HepG2 (cell line): ENCODE measurements at regions not wholly inside any gene's neighbourhood (a gene's known extent, or its start where the extent isn't known, plus 50 kb on each side); places are given as distances from the start of the nearest gene placed in this dataset.

Source experiments
- ATAC-seq: fragments of 200-7000 bp; cut with Tn5 transposase; 3 replicates; pipeline ENCODE4 v1.9.1; 2020; ENCODE audit warnings: mild to moderate bottlenecking, moderate library complexity
- BruUV-seq: library from RNA; stranded (reverse); fragments of 400-500 nt; replicated peaks from 2 replicates; lab custom pipeline; 2021; lab: Mats Ljungman, UMichigan
- CTCF ChIA-PET: fragments of 300-600 bp; formaldehyde crosslinking; extraction: SDS; loops from one replicate; lab custom pipeline; 2021; ENCODE audit warnings: low total read pairs, inconsistent platforms, low intra/inter-chr PET ratio; lab: Yijun Ruan, JAX
- POLR2A ChIA-PET: fragments of 350-600 bp; sonication (Branson Sonifier 250); formaldehyde crosslinking; loops from one replicate; lab custom pipeline; 2020; ENCODE audit warnings: antibody characterized with exemption, inconsistent platforms; lab: Yijun Ruan, JAX
- DNase-seq: peaks from one replicate; pipeline ENCODE4 v3.0.0-alpha.2; 2015; ENCODE audit warnings: low spot score
- FAIRE-seq: peaks from 3 replicates; lab custom pipeline; 2011; peaks lifted over from hg19 to GRCh38; lab: Jason Lieb, UNC
- H2AFZ ChIP-seq: one replicate; pipeline ENCODE4 v1.6.1; 2011; ENCODE audit warnings: low read length, inconsistent platforms
- H3K27ac ChIP-seq: fragments of 300-600 bp; 3 replicates; pipeline ENCODE4 v1.8.0; 2011; ENCODE audit warnings: mixed run types, mild to moderate bottlenecking, mixed read lengths, low read length, inconsistent platforms; ENCODE audit not compliant: insufficient read depth; ENCODE audit errors: extremely low read length
- H3K27me3 ChIP-seq, 2 experiments: fragments of 200-600 bp in 1 of 2; 2 replicates in 1 of 2; 3 replicates in 1 of 2; pipeline versions ENCODE4 v1.6.0 to v1.8.0; 2011; ENCODE audit warnings: low read length in 2 of 2, mild to moderate bottlenecking in 2 of 2, moderate library complexity in 2 of 2, inconsistent platforms in 1 of 2; ENCODE audit not compliant: insufficient read depth in 2 of 2, control insufficient read depth in 1 of 2
- H3K36me3 ChIP-seq, 2 experiments: fragments of 200-600 bp in 1 of 2; replicated peaks in 1 of 2; 2 replicates in 1 of 2; 3 replicates in 1 of 2; pipeline versions ENCODE4 v1.5.1 to v1.8.0; 2011; ENCODE audit warnings: low read length in 2 of 2, inconsistent platforms in 1 of 2; ENCODE audit not compliant: insufficient read depth in 2 of 2, control insufficient read depth in 1 of 2
- H3K4me1 ChIP-seq: 2 replicates; pipeline ENCODE4 v1.5.1; 2012; ENCODE audit warnings: low read length, inconsistent platforms; ENCODE audit not compliant: insufficient read depth
- H3K4me2 ChIP-seq: 2 replicates; pipeline ENCODE4 v1.6.0; 2011; ENCODE audit warnings: low read depth, low read length, inconsistent platforms
- H3K4me3 ChIP-seq, 3 experiments: fragments of 200-600 bp in 1 of 3; sonication (generic), shearing (Covaris generic) in 1 of 3; replicated peaks in 1 of 3; 2 replicates each; pipeline ENCODE4 v1.5.1; 2011 to 2016; ENCODE audit warnings: low read length in 3 of 3, inconsistent platforms in 2 of 3, low read depth in 2 of 3, mild to moderate bottlenecking in 2 of 3, control low read depth in 1 of 3, mixed read lengths in 1 of 3; ENCODE audit not compliant: insufficient read depth in 1 of 3
- H3K79me2 ChIP-seq: one replicate; pipeline ENCODE4 v1.6.1; 2011; ENCODE audit warnings: low read length, inconsistent platforms; ENCODE audit not compliant: insufficient read depth
- H3K9ac ChIP-seq: 2 replicates; pipeline ENCODE4 v1.6.0; 2011; ENCODE audit warnings: mild to moderate bottlenecking, low read depth, low read length, inconsistent platforms; ENCODE audit not compliant: insufficient read depth
- H3K9me3 ChIP-seq: 2 replicates; pipeline ENCODE4 v1.5.1; 2012; ENCODE audit warnings: mild to moderate bottlenecking, low read length
- H4K20me1 ChIP-seq: 2 replicates; pipeline ENCODE4 v1.6.0; 2011; ENCODE audit warnings: inconsistent platforms, mild to moderate bottlenecking, low read length, moderate library complexity; ENCODE audit not compliant: insufficient read depth
- AFF4 ChIP-seq: sonication (generic); formaldehyde crosslinking; IDR thresholded peaks from 2 replicates; pipeline ENCODE4 v1.4.0; 2020; ENCODE audit warnings: missing genetic modification reagents
- CBX1 ChIP-seq: IDR thresholded peaks from one replicate; pipeline ENCODE4 v1.6.1; 2016; ENCODE audit warnings: antibody characterized with exemption, low read depth
- DMAP1 ChIP-seq: IDR thresholded peaks from 2 replicates; pipeline ENCODE4 v1.6.1; 2016
- IRF2 ChIP-seq: IDR thresholded peaks from 2 replicates; pipeline ENCODE4 v1.6.1; 2018; ENCODE audit warnings: missing genetic modification reagents, missing compliant biosample characterization
- KLF15 ChIP-seq: sonication (generic); formaldehyde crosslinking; IDR thresholded peaks from 2 replicates; pipeline ENCODE4 v1.8.1; 2023; ENCODE audit warnings: borderline replicate concordance, mild to moderate bottlenecking, inconsistent platforms, missing genetic modification reagents, mixed read lengths
- KLF6 ChIP-seq: IDR thresholded peaks from 2 replicates; pipeline ENCODE4 v1.8.0; 2016; ENCODE audit warnings: missing biosample characterization, missing genetic modification reagents
- NR0B2 ChIP-seq: sonication (generic); formaldehyde crosslinking; IDR thresholded peaks from 2 replicates; pipeline ENCODE4 v1.4.0; 2020; ENCODE audit warnings: mild to moderate bottlenecking, missing genetic modification reagents
- RBM39 ChIP-seq: fragments of 200-400 bp; formaldehyde crosslinking; IDR thresholded peaks from one replicate; pipeline ENCODE4 v1.6.1; 2018; ENCODE audit warnings: antibody characterized with exemption, mild to moderate bottlenecking, low read depth, low read length; ENCODE audit not compliant: poor library complexity, severe bottlenecking
- SIX4 ChIP-seq: sonication (generic); formaldehyde crosslinking; IDR thresholded peaks from 2 replicates; pipeline ENCODE4 v1.4.0; 2020; ENCODE audit warnings: missing genetic modification reagents
- ZBTB4 ChIP-seq: sonication (generic); formaldehyde crosslinking; IDR thresholded peaks from 2 replicates; pipeline ENCODE4 v1.4.0; 2020; ENCODE audit warnings: missing genetic modification reagents, mild to moderate bottlenecking, borderline replicate concordance
- ZNF343 ChIP-seq: sonication (generic); formaldehyde crosslinking; IDR thresholded peaks from 2 replicates; pipeline ENCODE4 v1.4.0; 2020; ENCODE audit warnings: mild to moderate bottlenecking, missing genetic modification reagents
- ZNF720 ChIP-seq: sonication (generic); formaldehyde crosslinking; IDR thresholded peaks from 2 replicates; pipeline ENCODE4 v1.4.0; 2020; ENCODE audit warnings: missing genetic modification reagents
- ZNF790 ChIP-seq: sonication (generic); formaldehyde crosslinking; IDR thresholded peaks from 2 replicates; pipeline ENCODE4 v1.8.0; 2022; ENCODE audit warnings: missing genetic modification reagents, mild to moderate bottlenecking, borderline replicate concordance
- WGBS: methylation state at CpG from one replicate; pipeline ENCODE4 v1.1.6; 2017; ENCODE audit warnings: low lambda C conversion rate; 5-methylcytosine and 5-hydroxymethylcytosine counted together
- in situ Hi-C: cut with HindIII; loops from 2 replicates; pipeline ENCODE4 v1.10.0; 2017; ENCODE audit warnings: low pct_unique_long_range_greater_than_20kb; ENCODE audit not compliant: extremely low pct_ligation_motif_present
- intact Hi-C: fragments of 100-400 bp; cut with micrococcal nuclease; formaldehyde crosslinking; loops from one replicate; pipeline ENCODE4 v1.10.0; 2022; ENCODE audit not compliant: unreplicated experiment
- TF ChIP-seq, protein P1 (sequence below): IDR thresholded peaks from 2 replicates; pipeline ENCODE4 v1.6.1; 2018; ENCODE audit warnings: missing genetic modification reagents, mild to moderate bottlenecking, missing compliant biosample characterization
- TF ChIP-seq, protein P2 (sequence below): sonication (generic); formaldehyde crosslinking; IDR thresholded peaks from 2 replicates; pipeline ENCODE4 v1.8.1; 2023; ENCODE audit warnings: mild to moderate bottlenecking, missing genetic modification reagents

- ChIA-PET CTCF (no interaction called here), POLR2A (no interaction called here)
- no peak overlapping the region for H3K4me2 ChIP-seq
- H3K4me1 ChIP-seq: peaks cover 43% of the 10 kb centered on the region
- no peak overlapping the region for H2AFZ ChIP-seq
- H3K79me2 ChIP-seq: no peaks in the 10 kb centered on the region
- no peaks in the 10 kb centered on the region for H4K20me1 ChIP-seq
- peaks cover 12 to 48% of the 10 kb centered on the region in 2 experiments; a peak in 4 of 5 replicates for H3K27me3 ChIP-seq
- no peak overlapping the region for H3K4me3 ChIP-seq
- H3K36me3 ChIP-seq: no peaks in the 10 kb centered on the region
- DNase-seq: no peak
- WGBS: 39% methylated on average over 19 of the region's 34 CpGs
- no peak overlapping the region for H3K27ac ChIP-seq
- FAIRE-seq: no peak
- in situ Hi-C loops: no loop called here
- no peak for ATAC-seq
- H3K9me3 ChIP-seq: no peaks in the 10 kb centered on the region
- no peak overlapping the region for H3K9ac ChIP-seq
- BruUV-seq: no TSS peak
- intact Hi-C loops: no loop called here
- no peak for TF ChIP-seq ZNF343 (CRISPR knock-in tag)
- no peak for TF ChIP-seq RBM39
- TF ChIP-seq, protein P1, sequence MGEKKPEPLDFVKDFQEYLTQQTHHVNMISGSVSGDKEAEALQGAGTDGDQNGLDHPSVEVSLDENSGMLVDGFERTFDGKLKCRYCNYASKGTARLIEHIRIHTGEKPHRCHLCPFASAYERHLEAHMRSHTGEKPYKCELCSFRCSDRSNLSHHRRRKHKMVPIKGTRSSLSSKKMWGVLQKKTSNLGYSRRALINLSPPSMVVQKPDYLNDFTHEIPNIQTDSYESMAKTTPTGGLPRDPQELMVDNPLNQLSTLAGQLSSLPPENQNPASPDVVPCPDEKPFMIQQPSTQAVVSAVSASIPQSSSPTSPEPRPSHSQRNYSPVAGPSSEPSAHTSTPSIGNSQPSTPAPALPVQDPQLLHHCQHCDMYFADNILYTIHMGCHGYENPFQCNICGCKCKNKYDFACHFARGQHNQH (CRISPR knock-in tag): no peak
- no peak for TF ChIP-seq ZBTB4 (CRISPR knock-in tag)
- TF ChIP-seq CBX1: no peak
- TF ChIP-seq ZNF720 (CRISPR knock-in tag): no peak
- no peak for TF ChIP-seq NR0B2 (CRISPR knock-in tag)
- TF ChIP-seq KLF15 (CRISPR knock-in tag): no peak
- no peak for TF ChIP-seq KLF6 (CRISPR knock-in tag)
- TF ChIP-seq, protein P2, sequence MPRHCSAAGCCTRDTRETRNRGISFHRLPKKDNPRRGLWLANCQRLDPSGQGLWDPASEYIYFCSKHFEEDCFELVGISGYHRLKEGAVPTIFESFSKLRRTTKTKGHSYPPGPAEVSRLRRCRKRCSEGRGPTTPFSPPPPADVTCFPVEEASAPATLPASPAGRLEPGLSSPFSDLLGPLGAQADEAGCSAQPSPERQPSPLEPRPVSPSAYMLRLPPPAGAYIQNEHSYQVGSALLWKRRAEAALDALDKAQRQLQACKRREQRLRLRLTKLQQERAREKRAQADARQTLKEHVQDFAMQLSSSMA (CRISPR knock-in tag): no peak
- TF ChIP-seq SIX4 (CRISPR knock-in tag): no peak
- TF ChIP-seq AFF4: no peak
- no peak for TF ChIP-seq ZNF790 (CRISPR knock-in tag)
- no peak for TF ChIP-seq IRF2
- no peak for TF ChIP-seq DMAP1 (CRISPR knock-in tag)
These were observed 93.0 kb upstream of the CTDP1 start for GRCh38 chr18:79586436-79587225.
